Activated T-cell treated with anti-CD3 and anti-CD28 coated beads, Interleukin-2, amount 50 U/mL, for 4 hours (primary cell): ENCODE measurements at regions not wholly inside any gene's neighbourhood (a gene's known extent, or its start where the extent isn't known, plus 50 kb on each side); places are given as distances from the start of the nearest gene placed in this dataset.

ENCODE experiments used
- ATAC-seq, 2 donors: fragments of 200-7000 bp; cut with Tn5 transposase; one replicate each; pipeline ENCODE4 v1.10.0; 2021
- DNase-seq: peaks from one replicate; pipeline ENCODE4 v3.0.0-alpha.2; 2020
- H3K27me3 Mint-ChIP-seq: one replicate; pipeline ENCODE4 v1.8.0; 2021; ENCODE audit warnings: low read depth, mixed read lengths
- H3K36me3 Mint-ChIP-seq: one replicate; pipeline ENCODE4 v1.8.0; 2022; ENCODE audit warnings: mixed read lengths; ENCODE audit not compliant: insufficient read depth
- H3K4me1 Mint-ChIP-seq: one replicate; pipeline ENCODE4 v1.8.0; 2021; ENCODE audit warnings: low read depth, mixed read lengths
- H3K4me3 Mint-ChIP-seq: one replicate; pipeline ENCODE4 v1.8.0; 2021; ENCODE audit warnings: mild to moderate bottlenecking, moderate library complexity, mixed read lengths
- H3K9me3 Mint-ChIP-seq: one replicate; pipeline ENCODE4 v1.8.0; 2021; ENCODE audit warnings: mixed read lengths

- Mint-ChIP-seq H3K4me1 (peaks cover under 1% of the 10 kb centered on the region), H3K36me3 (peaks cover 1% of the 10 kb centered on the region), H3K27me3 (peaks cover 7% of the 10 kb centered on the region), H3K4me3 (no peak overlapping the region), H3K9me3 (no peaks in the 10 kb centered on the region)
- ATAC-seq (no peak), DNase-seq (no peak)
These were observed 93.4 kb downstream of the ZFP64 start for GRCh38 chr20:52098186-52098585.

- H3K4me3 Mint-ChIP-seq: no peak overlapping the region
- H3K27me3 Mint-ChIP-seq: no peaks in the 10 kb centered on the region
- H3K4me1 Mint-ChIP-seq: no peaks in the 10 kb centered on the region
- DNase-seq: no peak
- ATAC-seq: no peak
- H3K36me3 Mint-ChIP-seq: peaks cover 1% of the 10 kb centered on the region
- no peaks in the 10 kb centered on the region for H3K9me3 Mint-ChIP-seq
These were observed 95.5 kb downstream of the ZFP64 start for GRCh38 chr20:52096117-52096516.

DNA sequence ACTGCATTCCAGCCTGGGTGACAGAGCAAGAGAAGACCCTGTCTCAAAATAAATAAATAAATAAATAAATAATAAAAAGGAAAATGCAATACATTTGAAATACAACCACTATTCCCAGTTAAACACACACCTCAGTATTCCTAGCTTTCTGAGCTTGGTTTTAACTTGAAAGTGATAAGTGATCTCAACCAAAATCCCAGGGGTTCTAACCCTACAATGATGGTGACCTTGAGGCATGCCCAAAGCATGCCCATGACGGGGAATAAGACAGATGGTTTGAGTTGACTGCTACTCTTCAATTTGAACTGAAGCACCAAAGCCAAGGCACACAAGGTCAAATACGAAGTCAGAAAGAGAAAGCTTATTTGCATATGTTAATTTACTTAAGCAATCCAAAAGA lies 96.9 kb downstream of the ZFP64 start:
- ATAC-seq (no peak), DNase-seq (no peak)
- H3K4me3 Mint-ChIP-seq: no peak overlapping the region
- no peaks in the 10 kb centered on the region for H3K4me1 Mint-ChIP-seq
- H3K27me3 Mint-ChIP-seq: no peaks in the 10 kb centered on the region
- peaks cover 1% of the 10 kb centered on the region for H3K36me3 Mint-ChIP-seq
- no peaks in the 10 kb centered on the region for H3K9me3 Mint-ChIP-seq

DNA sequence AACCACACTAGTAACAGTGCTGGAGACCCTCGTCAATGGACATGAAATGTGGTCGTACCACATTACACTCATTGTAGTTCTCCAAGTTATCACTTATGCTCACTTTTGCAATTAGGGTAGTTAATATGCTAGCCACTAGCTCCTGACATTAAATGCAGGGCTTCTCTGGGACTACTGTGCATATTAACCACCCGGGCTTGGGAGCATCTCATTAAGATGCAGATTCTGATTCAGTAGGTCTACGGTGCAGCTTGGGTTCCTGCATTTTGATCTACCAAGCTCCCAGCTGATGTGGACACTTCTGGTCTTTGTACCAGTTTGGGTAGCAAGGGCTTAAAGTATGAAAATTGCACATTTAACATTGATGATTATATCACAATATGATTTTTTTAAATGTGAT lies 98.0 kb downstream of the ZFP64 start:
- Mint-ChIP-seq H3K4me3 (no peak overlapping the region), H3K36me3 (peaks cover 7% of the 10 kb centered on the region), H3K4me1 (no peaks in the 10 kb centered on the region), H3K27me3 (no peaks in the 10 kb centered on the region), H3K9me3 (peaks cover 4% of the 10 kb centered on the region)
- no peak for ATAC-seq
- DNase-seq: no peak

DNA sequence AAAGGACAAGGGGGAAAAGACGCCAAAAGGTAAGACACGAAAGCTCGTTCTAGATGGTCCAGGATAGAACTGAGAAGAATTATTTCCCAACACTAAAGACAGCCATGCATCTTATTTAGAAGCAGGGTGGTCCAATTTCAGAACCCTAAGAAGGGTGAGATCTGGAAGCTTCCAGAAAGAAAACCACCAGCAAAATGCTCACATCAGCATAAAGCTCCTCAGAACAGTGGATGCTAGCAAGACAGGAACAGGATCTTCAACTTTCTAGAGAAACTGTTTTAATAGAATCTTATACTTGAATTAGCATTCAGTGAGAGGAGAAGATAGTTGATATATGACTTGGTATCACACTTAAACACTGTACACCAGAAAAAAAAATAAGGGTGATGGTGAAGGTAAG lies 101.5 kb downstream of the ZFP64 start:
- no peak for DNase-seq
- ATAC-seq: no peak
- Mint-ChIP-seq H3K36me3 (peaks cover 27% of the 10 kb centered on the region), H3K9me3 (peaks cover 18% of the 10 kb centered on the region), H3K4me1 (no peaks in the 10 kb centered on the region), H3K27me3 (no peaks in the 10 kb centered on the region), H3K4me3 (no peak overlapping the region)

DNA sequence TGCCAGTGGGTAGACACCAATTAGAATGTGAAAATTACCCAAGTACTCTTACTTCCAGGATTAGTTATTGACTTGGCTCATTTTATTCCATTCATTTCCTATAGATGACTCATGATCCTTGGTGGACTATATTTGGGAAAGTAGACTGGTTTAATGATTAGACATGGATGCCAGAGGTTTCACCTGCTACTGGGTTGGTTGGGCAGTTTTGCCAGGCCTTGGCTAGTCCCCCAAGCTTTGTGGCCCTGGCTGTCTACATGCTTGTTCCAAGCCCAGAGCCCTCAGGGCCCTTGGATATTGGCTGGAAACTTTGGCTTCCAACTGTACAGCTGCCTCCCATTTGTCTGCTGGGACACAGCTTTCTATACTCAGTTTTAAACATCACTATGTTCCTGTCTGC lies 104.1 kb downstream of the ZFP64 start:
- Mint-ChIP-seq H3K4me1 (peaks cover 10% of the 10 kb centered on the region), H3K36me3 (peaks cover 30% of the 10 kb centered on the region), H3K9me3 (peaks cover 18% of the 10 kb centered on the region), H3K27me3 (no peaks in the 10 kb centered on the region), H3K4me3 (no peak overlapping the region)
- ATAC-seq: no peak
- DNase-seq: no peak

DNA sequence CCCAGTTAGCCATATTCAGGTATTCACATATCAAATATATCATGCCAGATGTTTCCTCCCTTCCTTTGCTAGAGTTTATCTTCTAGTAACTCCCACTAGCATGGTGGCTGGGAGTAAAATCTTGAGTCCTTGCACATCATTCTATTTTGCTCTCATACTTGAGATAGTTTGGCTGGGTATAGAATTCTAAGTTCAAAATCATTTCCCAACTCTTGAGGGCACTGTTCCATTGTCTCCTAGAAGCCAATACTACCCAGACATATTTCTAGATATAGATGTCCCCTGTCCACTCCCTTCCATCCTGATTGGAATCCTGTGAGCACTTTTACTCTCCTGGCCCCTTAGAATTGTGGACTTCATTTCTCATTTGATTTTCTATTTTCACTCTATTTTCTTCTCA lies 104.7 kb downstream of the ZFP64 start:
- H3K4me3 Mint-ChIP-seq: no peak overlapping the region
- peaks cover 18% of the 10 kb centered on the region for H3K9me3 Mint-ChIP-seq
- H3K4me1 Mint-ChIP-seq: peaks cover 12% of the 10 kb centered on the region
- ATAC-seq (no peak), DNase-seq (no peak)
- no peaks in the 10 kb centered on the region for H3K27me3 Mint-ChIP-seq
- H3K36me3 Mint-ChIP-seq: peaks cover 30% of the 10 kb centered on the region

DNA sequence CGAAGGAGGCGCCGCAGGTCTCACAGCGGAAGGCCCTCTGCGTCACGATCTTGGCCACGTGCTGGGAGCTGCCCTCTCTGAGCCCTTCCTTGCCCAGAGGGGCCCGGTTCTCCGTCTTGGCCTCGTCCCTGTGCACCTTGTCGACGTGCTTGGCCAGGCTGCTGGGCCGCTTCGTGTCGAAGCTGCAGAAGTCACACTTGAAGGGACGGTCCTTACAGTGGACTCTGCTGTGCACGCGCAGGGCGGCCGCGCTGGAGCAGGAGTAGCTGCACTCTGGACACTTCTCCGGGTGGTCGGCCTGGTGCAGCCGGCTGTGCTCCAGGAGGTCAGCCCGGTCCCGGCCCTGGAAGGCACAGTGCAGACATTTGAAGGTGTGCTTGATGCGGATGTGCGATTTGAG lies 106.9 kb downstream of the ZFP64 start:
- no peak for ATAC-seq
- no peak for DNase-seq
- Mint-ChIP-seq H3K36me3 (peaks cover 30% of the 10 kb centered on the region), H3K4me1 (peaks cover 12% of the 10 kb centered on the region), H3K4me3 (no peak overlapping the region), H3K9me3 (peaks cover 18% of the 10 kb centered on the region), H3K27me3 (no peaks in the 10 kb centered on the region)

DNA sequence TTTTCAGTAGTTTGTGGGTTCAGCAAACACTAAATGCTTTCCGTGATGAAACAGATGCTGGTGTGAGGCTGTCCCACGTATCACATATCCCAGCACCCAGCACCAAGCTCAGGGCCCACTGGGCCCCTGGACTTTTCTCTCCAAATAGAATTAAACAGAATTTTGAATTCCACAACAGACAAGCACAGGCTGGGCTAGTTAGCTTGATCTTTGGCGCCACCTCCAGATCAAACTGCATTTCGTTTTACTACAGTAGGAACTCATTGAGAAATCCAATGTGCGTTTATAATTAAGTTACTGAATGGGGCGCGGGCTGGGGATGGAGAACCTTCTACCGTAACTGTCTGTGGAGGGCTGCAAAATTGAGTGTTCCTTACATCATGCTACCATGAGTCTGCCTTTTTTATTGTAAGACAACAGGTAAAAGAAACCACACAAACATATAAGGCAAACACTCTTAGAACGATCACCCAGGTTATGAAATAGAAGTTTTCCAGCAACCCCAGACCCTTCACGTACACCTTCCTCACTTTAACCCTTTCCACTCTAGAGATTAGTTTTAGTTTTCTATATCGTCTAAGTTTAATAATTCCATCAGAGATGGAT lies 107.8 kb downstream of the ZFP64 start:
- ATAC-seq (no peak), DNase-seq (no peak)
- H3K27me3 Mint-ChIP-seq: no peaks in the 10 kb centered on the region
- H3K4me1 Mint-ChIP-seq: peaks cover 12% of the 10 kb centered on the region
- H3K36me3 Mint-ChIP-seq: peaks cover 26% of the 10 kb centered on the region
- H3K9me3 Mint-ChIP-seq: peaks cover 15% of the 10 kb centered on the region
- no peak overlapping the region for H3K4me3 Mint-ChIP-seq

DNA sequence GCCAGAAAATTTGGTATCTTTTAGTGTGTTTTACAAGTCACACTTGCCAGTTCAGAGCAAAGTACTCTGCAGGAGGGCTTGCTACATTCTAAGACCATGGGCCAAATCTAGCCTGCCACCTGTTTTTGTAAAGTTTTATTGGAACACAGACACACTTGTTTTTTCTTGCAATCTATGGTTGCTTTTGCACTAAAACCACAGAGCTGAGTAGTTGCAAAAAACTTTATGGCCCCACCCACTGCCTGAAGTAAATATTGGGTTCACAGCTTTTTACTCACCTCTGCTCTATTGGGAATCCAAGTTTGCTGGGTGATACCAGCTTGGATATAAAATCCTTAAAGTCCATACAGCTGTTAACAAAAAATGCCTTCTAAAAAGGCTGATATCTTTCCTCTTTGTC lies 109.0 kb downstream of the ZFP64 start:
- no peak for DNase-seq
- no peak for ATAC-seq
- H3K4me1 Mint-ChIP-seq: peaks cover 12% of the 10 kb centered on the region
- peaks cover 9% of the 10 kb centered on the region for H3K9me3 Mint-ChIP-seq
- no peak overlapping the region for H3K4me3 Mint-ChIP-seq
- peaks cover 16% of the 10 kb centered on the region for H3K36me3 Mint-ChIP-seq
- H3K27me3 Mint-ChIP-seq: no peaks in the 10 kb centered on the region

DNA sequence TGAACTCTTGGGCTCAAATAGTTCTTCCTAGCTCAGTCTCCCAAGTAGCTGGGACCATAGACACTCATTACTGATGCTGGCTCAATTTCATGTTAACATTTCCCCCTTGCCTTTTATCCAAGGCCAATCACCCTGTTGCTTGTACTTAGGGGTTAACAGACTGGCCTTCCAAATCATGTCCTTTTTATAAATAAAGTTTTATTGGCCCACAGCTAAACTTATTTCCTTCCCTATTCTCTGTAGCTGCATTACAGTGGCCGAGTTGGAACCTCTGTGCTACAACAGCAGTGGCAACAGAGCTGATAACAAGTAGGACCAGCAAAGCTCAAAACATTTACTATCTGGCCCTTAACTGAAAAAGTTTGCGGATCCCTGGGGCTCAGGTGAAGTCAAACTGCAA lies 109.8 kb downstream of the ZFP64 start:
- Mint-ChIP-seq H3K36me3 (peaks cover 7% of the 10 kb centered on the region), H3K9me3 (peaks cover 2% of the 10 kb centered on the region), H3K4me1 (peaks cover 12% of the 10 kb centered on the region), H3K4me3 (no peak overlapping the region), H3K27me3 (no peaks in the 10 kb centered on the region)
- DNase-seq (no peak), ATAC-seq (no peak)

DNA sequence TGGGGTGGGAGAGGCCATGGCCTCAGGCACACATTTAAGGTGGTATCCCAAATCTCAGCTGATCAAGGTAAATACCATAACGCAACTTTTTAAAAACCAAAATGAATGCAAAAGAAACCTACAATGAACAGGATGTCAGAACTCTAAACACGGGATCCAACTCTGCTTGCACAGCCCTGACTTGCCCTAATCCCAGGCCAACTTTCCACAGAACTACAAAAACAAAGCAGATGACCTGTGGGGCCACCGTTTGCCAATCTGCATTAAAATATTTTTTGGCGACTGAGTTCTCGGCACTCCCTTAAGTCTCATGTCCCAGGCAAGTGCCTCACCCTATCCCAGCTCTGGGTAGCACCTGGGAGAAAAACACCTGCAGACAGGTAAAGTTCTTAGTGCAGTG lies 110.5 kb downstream of the ZFP64 start:
- no peaks in the 10 kb centered on the region for H3K27me3 Mint-ChIP-seq
- ATAC-seq: no peak
- peaks cover 12% of the 10 kb centered on the region for H3K4me1 Mint-ChIP-seq

DNA sequence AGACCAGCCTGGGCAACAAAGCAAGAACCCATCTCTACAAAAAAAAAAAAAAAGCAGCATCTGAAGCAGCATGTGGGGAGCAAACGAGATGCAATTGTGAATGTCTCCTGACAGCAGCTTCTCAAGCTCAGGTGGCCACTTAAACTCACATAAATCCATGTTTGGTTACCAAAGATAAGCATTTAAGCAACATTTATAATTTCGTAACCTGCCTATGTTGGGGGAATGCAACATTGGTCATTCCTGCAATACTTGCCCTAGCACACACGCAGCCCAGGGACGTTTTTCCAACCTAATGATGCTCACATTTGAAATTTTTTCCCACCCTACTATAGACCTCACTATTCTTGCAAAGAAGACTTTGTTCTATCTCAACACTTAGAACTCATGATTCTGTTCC lies 113.3 kb downstream of the ZFP64 start:
- H3K4me3 Mint-ChIP-seq: no peak overlapping the region
- no peak for DNase-seq
- H3K36me3 Mint-ChIP-seq: no peaks in the 10 kb centered on the region
- no peaks in the 10 kb centered on the region for H3K27me3 Mint-ChIP-seq
- H3K9me3 Mint-ChIP-seq: no peaks in the 10 kb centered on the region
- peaks cover 10% of the 10 kb centered on the region for H3K4me1 Mint-ChIP-seq
- ATAC-seq: no peak

More for the DNA sequence above, 110.5 kb downstream of the ZFP64 start:
- Mint-ChIP-seq H3K4me3 (no peak overlapping the region), H3K36me3 (peaks cover 6% of the 10 kb centered on the region), H3K9me3 (no peaks in the 10 kb centered on the region)
- DNase-seq: no peak

DNA sequence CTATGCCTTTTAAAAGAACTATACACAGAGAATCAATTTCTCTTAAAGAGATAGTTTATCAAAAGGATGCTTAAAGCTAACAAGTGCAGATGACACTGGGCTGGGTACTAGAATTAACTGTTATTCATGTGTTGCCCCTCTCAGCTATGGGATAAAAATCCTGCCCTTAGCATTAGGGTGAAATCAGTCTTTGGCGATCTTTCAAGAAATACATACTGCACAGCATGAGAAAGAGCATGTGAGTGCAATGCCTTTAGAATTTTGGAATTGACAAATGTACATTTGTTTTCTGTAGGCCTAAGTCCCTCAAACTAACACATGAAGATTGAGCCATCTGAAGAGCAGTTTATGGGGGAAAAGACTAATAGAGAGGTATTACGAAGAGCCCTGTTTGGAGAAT lies 115.4 kb downstream of the ZFP64 start:
- Mint-ChIP-seq H3K27me3 (no peaks in the 10 kb centered on the region), H3K4me3 (no peak overlapping the region), H3K4me1 (no peaks in the 10 kb centered on the region), H3K9me3 (no peaks in the 10 kb centered on the region), H3K36me3 (peaks cover 2% of the 10 kb centered on the region)
- DNase-seq: no peak
- ATAC-seq: no peak

DNA sequence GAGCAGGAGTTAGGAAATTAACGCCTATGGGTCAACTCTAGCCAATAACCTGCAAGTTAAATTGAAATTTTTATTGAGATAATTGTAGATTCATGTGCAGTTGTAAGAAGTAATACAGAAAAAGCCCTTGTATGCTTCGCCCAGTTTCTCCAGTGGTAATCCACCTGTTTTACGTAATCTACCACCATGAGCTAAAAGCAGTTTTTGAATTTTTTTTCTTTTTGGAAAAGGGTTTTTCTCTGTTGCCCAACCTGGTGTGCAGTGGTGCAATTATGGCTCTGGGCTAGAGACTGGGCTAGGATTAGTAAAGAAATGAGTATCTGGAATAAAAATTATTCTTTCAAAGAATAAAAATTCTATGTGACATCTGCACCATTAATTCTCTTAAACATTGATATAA lies 116.2 kb downstream of the ZFP64 start:
- ATAC-seq (no peak), DNase-seq (no peak)
- Mint-ChIP-seq H3K36me3 (peaks cover 2% of the 10 kb centered on the region), H3K4me1 (no peaks in the 10 kb centered on the region), H3K4me3 (no peak overlapping the region), H3K27me3 (no peaks in the 10 kb centered on the region), H3K9me3 (no peaks in the 10 kb centered on the region)

DNA sequence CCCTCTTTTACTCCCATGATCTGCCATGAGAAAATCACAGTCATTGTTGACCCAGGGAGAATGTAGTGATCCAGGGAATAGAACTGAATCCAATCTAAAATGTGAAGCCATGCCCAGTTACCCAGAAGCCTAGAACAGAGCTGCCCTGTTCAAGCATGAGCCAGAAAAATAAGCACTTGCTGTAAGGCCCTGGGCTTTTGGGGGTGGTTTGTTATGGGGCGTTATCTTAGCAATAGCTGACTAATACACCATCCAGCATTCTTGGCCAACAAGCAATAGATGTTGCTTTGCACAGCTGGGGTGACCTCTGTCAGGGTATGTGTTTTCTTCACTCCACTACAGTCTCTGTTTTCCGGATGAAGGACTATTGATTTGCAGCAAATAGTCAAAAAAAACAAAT lies 120.4 kb downstream of the ZFP64 start:
- Mint-ChIP-seq H3K36me3 (peaks cover 2% of the 10 kb centered on the region), H3K9me3 (no peaks in the 10 kb centered on the region), H3K4me3 (no peak overlapping the region), H3K27me3 (no peaks in the 10 kb centered on the region), H3K4me1 (no peaks in the 10 kb centered on the region)
- DNase-seq (no peak), ATAC-seq (no peak)
